ENCODE measurements at regions not wholly inside any gene's neighbourhood (a gene's known extent, or its start where the extent isn't known, plus 50 kb on each side); places are given as distances from the start of the nearest gene placed in this dataset.

GRCh38 chr18:46356278-46357033 is 252.3 kb downstream of the HAUS1 start:
- TF ChIP-seq MAX (IDR thresholded peaks at IDR 0.05; ENCODE audit: insufficient read depth, insufficient read length) (no peak), CTCF (IDR thresholded peaks at IDR 0.05; ENCODE audit: extremely low read depth in 1 of 2, insufficient read depth in 1 of 2, low read depth in 1 of 2, low read length in 2 of 2) (no peak), GATA2 (IDR thresholded peaks at IDR 0.05; ENCODE audit: insufficient read depth, insufficient read length, low read depth, low read length) (no peak), FOS (IDR thresholded peaks at IDR 0.05; ENCODE audit: borderline replicate concordance, insufficient read depth, low read length) (no peak), POLR2AphosphoS5 (IDR thresholded peaks at IDR 0.05; ENCODE audit: insufficient read depth, low read depth, low read length) (no peak), MYC (IDR thresholded peaks at IDR 0.05; ENCODE audit: low read depth, low read length) (no peak), EZH2 (IDR thresholded peaks at IDR 0.05; ENCODE audit: borderline replicate concordance, low read depth, low read length, severe bottlenecking) (no peak), POLR2A (IDR thresholded peaks at IDR 0.05; ENCODE audit: low read depth, low read length) (no peak), JUN (IDR thresholded peaks at IDR 0.05; ENCODE audit: borderline replicate concordance, insufficient read depth, insufficient read length, low read depth) (no peak)
- no peak overlapping the region for H3K9ac ChIP-seq (replicated peaks; ENCODE audit: extremely low read depth, insufficient read depth, low read length)
- H3K79me2 ChIP-seq (ENCODE audit: control insufficient read depth, insufficient read depth, low read length): no peaks in the 10 kb centered on the region
- FAIRE-seq (no peak), DNase-seq (ENCODE audit: low read depth, low spot score) (no peak)
- intact Hi-C loops (cut with micrococcal nuclease) (no loop called here), dilution Hi-C loops (cut with MboI; ENCODE audit: extremely low pct_ligation_motif_present, low sequenced_read_pairs) (no loop called here)
- CTCF ChIA-PET: no interaction called here
- H3K27me3 ChIP-seq (ENCODE audit: control insufficient read depth in 2 of 2, insufficient read depth in 2 of 2, low read length in 2 of 2): no peaks in the 10 kb centered on the region
- no peak overlapping the region for H2AFZ ChIP-seq (ENCODE audit: low read depth, low read length)
- H3K9me3 ChIP-seq (replicated peaks; ENCODE audit: control insufficient read depth, insufficient read depth, low read length): no peaks in the 10 kb centered on the region
- H3K4me3 ChIP-seq (replicated peaks in 1 of 3; ENCODE audit: insufficient read depth in 1 of 3, low read depth in 1 of 3, low read length in 3 of 3): no peak overlapping the region
- no peaks in the 10 kb centered on the region for H4K20me1 ChIP-seq (replicated peaks; ENCODE audit: control insufficient read depth, extremely low read depth, insufficient read depth, low read length)
- no TSS peak for BruUV-seq (replicated peaks)
- POLR2A ChIA-PET: no interaction called here
- no peak overlapping the region for H3K27ac ChIP-seq (ENCODE audit: insufficient read depth, low read depth, low read length)
- no peaks in the 10 kb centered on the region for H3K4me1 ChIP-seq (ENCODE audit: control insufficient read depth, extremely low read depth, insufficient read depth, low read length)
- no peaks in the 10 kb centered on the region for H3K36me3 ChIP-seq (ENCODE audit: control insufficient read depth in 2 of 2, extremely low read depth in 1 of 2, insufficient read depth in 2 of 2, low read length in 2 of 2)
- H3K9me1 ChIP-seq (replicated peaks; ENCODE audit: control insufficient read depth, extremely low read depth, insufficient read depth, low read length): no peaks in the 10 kb centered on the region
- H3K4me2 ChIP-seq (ENCODE audit: insufficient read depth, low read length): no peak overlapping the region
